GM19467 (cell line): ENCODE measurements at regions not wholly inside any gene's neighbourhood (a gene's known extent, or its start where the extent isn't known, plus 50 kb on each side); places are given as distances from the start of the nearest gene placed in this dataset.

Experiments used
- ATAC-seq: cut with Tn5 transposase; IDR thresholded peaks from one replicate; pipeline ENCODE4 v1.9.1; 2021; ENCODE audit warnings: mild to moderate bottlenecking, moderate library complexity; ENCODE audit not compliant: unreplicated experiment

- ATAC-seq: no peak
Measured at GRCh38 chr7:84425702-84426259, 231.2 kb upstream of the SEMA3A start.

- ATAC-seq: no peak
Measured at GRCh38 chr7:84422790-84423189, 228.2 kb upstream of the SEMA3A start.

GRCh38 chr7:84412161-84412969 is 217.8 kb upstream of the SEMA3A start:
- ATAC-seq: no peak

GRCh38 chr7:84399661-84400060 is 205.1 kb upstream of the SEMA3A start:
- no peak for ATAC-seq

- no peak for ATAC-seq
Measured at GRCh38 chr7:84394219-84394618, 199.6 kb upstream of the SEMA3A start.

- no peak for ATAC-seq
Measured at GRCh38 chr7:84393786-84394185, 199.2 kb upstream of the SEMA3A start.

- ATAC-seq: no peak
Measured at GRCh38 chr7:84390845-84391244, 196.3 kb upstream of the SEMA3A start.

GRCh38 chr7:84389242-84389641 is 194.7 kb upstream of the SEMA3A start:
- ATAC-seq: peak; percentile 99

GRCh38 chr7:84387595-84387994 is 193.0 kb upstream of the SEMA3A start:
- no peak for ATAC-seq

GRCh38 chr7:84384417-84384816 is 189.8 kb upstream of the SEMA3A start:
- ATAC-seq: no peak

- ATAC-seq: no peak
Measured at GRCh38 chr7:84379446-84379845, 184.9 kb upstream of the SEMA3A start.

GRCh38 chr7:84372712-84373111 is 178.1 kb upstream of the SEMA3A start:
- ATAC-seq: no peak

GRCh38 chr7:84372155-84372621 is 177.6 kb upstream of the SEMA3A start:
- no peak for ATAC-seq

GRCh38 chr7:84370114-84370513 is 175.5 kb upstream of the SEMA3A start:
- no peak for ATAC-seq

GRCh38 chr7:84368122-84368521 is 173.5 kb upstream of the SEMA3A start:
- ATAC-seq: no peak

GRCh38 chr7:84364708-84365107 is 170.1 kb upstream of the SEMA3A start:
- ATAC-seq: no peak

GRCh38 chr7:84363741-84364140 is 169.2 kb upstream of the SEMA3A start:
- no peak for ATAC-seq

- ATAC-seq: no peak
Measured at GRCh38 chr7:84362828-84363227, 168.2 kb upstream of the SEMA3A start.

- no peak for ATAC-seq
Measured at GRCh38 chr7:84362360-84362759, 167.8 kb upstream of the SEMA3A start.

GRCh38 chr7:84354866-84355265 is 160.3 kb upstream of the SEMA3A start:
- no peak for ATAC-seq

GRCh38 chr7:84354030-84354429 is 159.4 kb upstream of the SEMA3A start:
- ATAC-seq: no peak

- no peak for ATAC-seq
Measured at GRCh38 chr7:84339306-84339705, 144.7 kb upstream of the SEMA3A start.

GRCh38 chr7:84337429-84337828 is 142.8 kb upstream of the SEMA3A start:
- no peak for ATAC-seq
